Upper lobe of right lung (tissue), 1 donor: ENCODE measurements at regions not wholly inside any gene's neighbourhood (a gene's known extent, or its start where the extent isn't known, plus 50 kb on each side); places are given as distances from the start of the nearest gene placed in this dataset.
A peak's percentile ranks its signal among the peaks of the same experiment; 100 is the strongest.

Source experiments
- ATAC-seq: fragments of 200-7000 bp; cut with Tn5 transposase; one replicate; pipeline ENCODE4 v1.9.1; 2020; ENCODE audit warnings: mild to moderate bottlenecking, moderate library complexity
- DNase-seq: peaks from one replicate; pipeline ENCODE4 v3.0.0-alpha.2; 2020
- H3K27ac ChIP-seq: fragments of 200-600 bp; one replicate; pipeline ENCODE4 v1.8.0; 2022
- H3K27me3 ChIP-seq: fragments of 200-600 bp; one replicate; pipeline ENCODE4 v1.8.0; 2022; ENCODE audit warnings: mild to moderate bottlenecking
- H3K36me3 ChIP-seq: fragments of 200-600 bp; one replicate; pipeline ENCODE4 v1.8.0; 2022
- H3K4me1 ChIP-seq: fragments of 200-600 bp; one replicate; pipeline ENCODE4 v1.8.0; 2022
- H3K4me3 ChIP-seq: fragments of 200-600 bp; one replicate; pipeline ENCODE4 v1.8.0; 2022; ENCODE audit warnings: mild to moderate bottlenecking
- H3K9me3 ChIP-seq: fragments of 200-600 bp; one replicate; pipeline ENCODE4 v1.8.0; 2022
- intact Hi-C: fragments of 100-400 bp; cut with DNase I; formaldehyde crosslinking; loops from one replicate; pipeline ENCODE4 v1.11.0; 2022
- TF ChIP-seq, protein P1 (sequence below): fragments of 200-600 bp; IDR thresholded peaks from one replicate; pipeline ENCODE4 v1.8.0; 2022; ENCODE audit warnings: antibody characterized with exemption
- donor health status: DM: no; HTN: yes; CAD: no; lungs with severe emphysema.

DNA sequence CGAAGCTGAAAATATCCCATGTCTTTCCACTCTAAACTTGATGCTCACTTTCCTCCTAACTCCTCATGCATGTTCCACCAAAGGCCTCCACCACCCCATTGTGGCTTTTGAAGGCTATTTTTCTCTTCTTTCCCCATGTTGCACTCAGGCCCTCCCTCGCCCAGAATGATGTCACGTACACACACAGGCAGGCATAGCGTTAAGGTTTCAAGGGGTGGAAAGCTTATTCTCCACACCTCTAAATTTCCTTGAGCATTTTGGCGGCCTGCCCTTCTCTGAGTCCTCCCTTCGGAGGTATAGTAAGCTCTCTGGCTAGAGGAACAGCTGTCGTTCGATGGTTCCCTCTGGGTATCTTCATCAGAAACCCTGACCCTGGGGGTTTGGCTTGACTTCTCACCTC lies 673.5 kb downstream of the ACTL7B start:
- intact Hi-C loops, result no loop called here
- TF ChIP-seq, protein P1, sequence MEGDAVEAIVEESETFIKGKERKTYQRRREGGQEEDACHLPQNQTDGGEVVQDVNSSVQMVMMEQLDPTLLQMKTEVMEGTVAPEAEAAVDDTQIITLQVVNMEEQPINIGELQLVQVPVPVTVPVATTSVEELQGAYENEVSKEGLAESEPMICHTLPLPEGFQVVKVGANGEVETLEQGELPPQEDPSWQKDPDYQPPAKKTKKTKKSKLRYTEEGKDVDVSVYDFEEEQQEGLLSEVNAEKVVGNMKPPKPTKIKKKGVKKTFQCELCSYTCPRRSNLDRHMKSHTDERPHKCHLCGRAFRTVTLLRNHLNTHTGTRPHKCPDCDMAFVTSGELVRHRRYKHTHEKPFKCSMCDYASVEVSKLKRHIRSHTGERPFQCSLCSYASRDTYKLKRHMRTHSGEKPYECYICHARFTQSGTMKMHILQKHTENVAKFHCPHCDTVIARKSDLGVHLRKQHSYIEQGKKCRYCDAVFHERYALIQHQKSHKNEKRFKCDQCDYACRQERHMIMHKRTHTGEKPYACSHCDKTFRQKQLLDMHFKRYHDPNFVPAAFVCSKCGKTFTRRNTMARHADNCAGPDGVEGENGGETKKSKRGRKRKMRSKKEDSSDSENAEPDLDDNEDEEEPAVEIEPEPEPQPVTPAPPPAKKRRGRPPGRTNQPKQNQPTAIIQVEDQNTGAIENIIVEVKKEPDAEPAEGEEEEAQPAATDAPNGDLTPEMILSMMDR, result no peak
- ATAC-seq, result no peak

DNA sequence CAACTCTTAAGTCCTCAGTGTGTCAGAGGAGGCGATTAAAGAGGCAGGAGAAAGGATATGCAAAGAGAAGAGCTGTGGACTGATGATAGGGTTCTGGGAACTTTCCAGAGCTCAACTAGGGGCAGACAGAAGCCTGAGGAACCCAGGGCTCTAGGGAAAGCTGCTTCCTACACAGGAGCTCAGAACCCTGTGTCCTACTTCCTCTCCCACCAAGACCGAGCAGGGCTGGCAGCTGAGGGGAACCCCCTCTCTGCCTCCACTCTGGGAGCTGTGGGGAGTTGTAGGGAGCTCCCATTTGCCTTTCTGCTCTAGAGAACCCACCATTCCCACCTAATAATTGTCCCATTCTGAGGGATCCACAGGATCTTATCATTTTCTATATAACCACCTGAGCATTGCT lies 674.3 kb downstream of the ACTL7B start:
- DNase-seq, result no peak
- Histone ChIP-seq H3K36me3 (no peaks in the 10 kb centered on the region), H3K27ac (no peak overlapping the region), H3K27me3 (no peaks in the 10 kb centered on the region), H3K9me3 (no peaks in the 10 kb centered on the region), H3K4me3 (no peak overlapping the region), H3K4me1 (no peaks in the 10 kb centered on the region)
- TF ChIP-seq, protein P1, result no peak
- peak; percentile 61 for ATAC-seq
- intact Hi-C loops, result no loop called here

More for the DNA sequence above, 673.5 kb downstream of the ACTL7B start:
- no peaks in the 10 kb centered on the region for H3K4me1 ChIP-seq
- no peaks in the 10 kb centered on the region for H3K9me3 ChIP-seq
- H3K27ac ChIP-seq, result no peak overlapping the region
- H3K27me3 ChIP-seq, result no peaks in the 10 kb centered on the region
- no peak for DNase-seq
- no peak overlapping the region for H3K4me3 ChIP-seq
- H3K36me3 ChIP-seq, result no peaks in the 10 kb centered on the region

GRCh38 chr9:108180541-108180940 lies 675.2 kb downstream of the ACTL7B start:
- no peaks in the 10 kb centered on the region for H3K4me1 ChIP-seq
- TF ChIP-seq, protein P1, result no peak
- H3K36me3 ChIP-seq, result no peaks in the 10 kb centered on the region
- H3K27ac ChIP-seq, result no peak overlapping the region
- no peak for DNase-seq
- H3K27me3 ChIP-seq, result no peaks in the 10 kb centered on the region
- no peak overlapping the region for H3K4me3 ChIP-seq
- H3K9me3 ChIP-seq, result no peaks in the 10 kb centered on the region
- no peak for ATAC-seq
- intact Hi-C loops, result no loop called here

- H3K4me3 ChIP-seq, result no peak overlapping the region
- no peak for DNase-seq
- no peaks in the 10 kb centered on the region for H3K4me1 ChIP-seq
- H3K9me3 ChIP-seq, result no peaks in the 10 kb centered on the region
- no peak overlapping the region for H3K27ac ChIP-seq
- no peak for ATAC-seq
- H3K36me3 ChIP-seq, result no peaks in the 10 kb centered on the region
- intact Hi-C loops, result no loop called here
- no peaks in the 10 kb centered on the region for H3K27me3 ChIP-seq
- TF ChIP-seq, protein P1, result no peak
Measured at GRCh38 chr9:108178318-108178717, 677.5 kb downstream of the ACTL7B start.

DNA sequence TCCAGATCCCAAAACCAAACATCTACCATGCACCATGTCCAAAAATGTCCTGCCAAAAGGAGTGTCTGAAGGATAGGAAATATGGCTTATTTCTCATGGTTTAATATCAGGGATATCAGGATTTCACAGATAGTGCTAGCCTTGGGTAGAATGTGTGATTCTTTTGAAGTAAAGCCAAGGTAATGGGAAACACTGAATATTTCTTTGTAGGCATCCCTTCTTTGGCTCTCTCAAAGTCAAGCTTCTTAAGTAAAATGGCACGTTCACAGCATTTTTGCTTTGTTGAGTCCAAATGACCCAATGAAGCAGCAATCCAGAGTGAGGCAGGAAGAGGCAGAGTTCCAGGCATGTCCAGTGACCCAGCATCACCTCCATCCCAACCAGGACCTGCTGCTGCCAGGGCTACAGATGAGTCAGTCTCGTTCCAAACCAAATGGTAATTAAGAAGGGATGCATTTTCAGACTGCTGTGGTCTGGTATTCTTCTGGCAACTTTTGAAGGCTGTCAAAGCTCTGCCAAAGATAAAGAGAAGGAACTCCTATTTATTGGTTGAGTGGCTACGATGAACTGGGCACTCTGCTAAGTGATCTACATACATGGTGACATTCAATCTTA lies 678.8 kb upstream of the KLF4 start:
- no peak for ATAC-seq
- Histone ChIP-seq H3K36me3 (no peaks in the 10 kb centered on the region), H3K9me3 (no peaks in the 10 kb centered on the region), H3K27ac (no peak overlapping the region), H3K27me3 (no peaks in the 10 kb centered on the region), H3K4me1 (no peaks in the 10 kb centered on the region), H3K4me3 (no peak overlapping the region)
- no peak for DNase-seq
- intact Hi-C loops, result no loop called here
- TF ChIP-seq, protein P1, result no peak
